GM12864 (cell line): ENCODE measurements at regions not wholly inside any gene's neighbourhood (a gene's known extent, or its start where the extent isn't known, plus 50 kb on each side); places are given as distances from the start of the nearest gene placed in this dataset.

Source experiments
- DNase-seq: peaks from one replicate; pipeline ENCODE4 v3.0.0-alpha.2; 2011; ENCODE audit warnings: low read depth
- H3K4me3 ChIP-seq: 2 replicates; pipeline ENCODE4 v1.5.1; 2011; ENCODE audit warnings: mild to moderate bottlenecking, low read depth, low read length, control low read depth
- CTCF ChIP-seq: IDR thresholded peaks from 2 replicates; pipeline ENCODE4 v1.5.1; 2011; ENCODE audit warnings: low read depth, mild to moderate bottlenecking, moderate library complexity, low read length, control low read depth, inconsistent platforms; ENCODE audit errors: missing control alignments

GRCh38 chr4:23976423-23976822 lies 86.6 kb upstream of the PPARGC1A start:
- no peak for TF ChIP-seq CTCF
- DNase-seq, result no peak
- no peak overlapping the region for H3K4me3 ChIP-seq

- no peak for TF ChIP-seq CTCF
- no peak overlapping the region for H3K4me3 ChIP-seq
- DNase-seq, result no peak
Measured at GRCh38 chr4:23973308-23973855, 83.5 kb upstream of the PPARGC1A start.

- TF ChIP-seq CTCF, result no peak
- no peak for DNase-seq
- no peak overlapping the region for H3K4me3 ChIP-seq
Measured at GRCh38 chr4:23972805-23973204, 83.0 kb upstream of the PPARGC1A start.

GRCh38 chr4:23972187-23972586 lies 82.3 kb upstream of the PPARGC1A start:
- no peak for TF ChIP-seq CTCF
- DNase-seq, result no peak
- no peak overlapping the region for H3K4me3 ChIP-seq

GRCh38 chr4:23970201-23970850 lies 80.5 kb upstream of the PPARGC1A start:
- no peak overlapping the region for H3K4me3 ChIP-seq
- no peak for TF ChIP-seq CTCF
- DNase-seq, result no peak

- DNase-seq, result no peak
- no peak for TF ChIP-seq CTCF
- no peak overlapping the region for H3K4me3 ChIP-seq
Measured at GRCh38 chr4:23969635-23970145, 79.8 kb upstream of the PPARGC1A start.

- H3K4me3 ChIP-seq, result no peak overlapping the region
- TF ChIP-seq CTCF, result no peak
- DNase-seq, result no peak
Measured at GRCh38 chr4:23967281-23967680, 77.4 kb upstream of the PPARGC1A start.
